Activated gamma-delta T cell treated with Interleukin-2 at 50 U/mL for 16 hours (primary cell): ENCODE measurements at regions not wholly inside any gene's neighbourhood (a gene's known extent, or its start where the extent isn't known, plus 50 kb on each side); places are given as distances from the start of the nearest gene placed in this dataset.
"Not testable (repeated sequence)": the region's sequence is repeated elsewhere in the genome, so short reads cannot be mapped to it uniquely, and the experiment has no call there.

Experiments
- DNase-seq: peaks from one replicate; pipeline ENCODE4 v3.0.0-alpha.2; 2020

- DNase-seq = no peak
Measured at GRCh38 chr2:236375973-236376476, 111.8 kb upstream of the ASB18 start.

DNA sequence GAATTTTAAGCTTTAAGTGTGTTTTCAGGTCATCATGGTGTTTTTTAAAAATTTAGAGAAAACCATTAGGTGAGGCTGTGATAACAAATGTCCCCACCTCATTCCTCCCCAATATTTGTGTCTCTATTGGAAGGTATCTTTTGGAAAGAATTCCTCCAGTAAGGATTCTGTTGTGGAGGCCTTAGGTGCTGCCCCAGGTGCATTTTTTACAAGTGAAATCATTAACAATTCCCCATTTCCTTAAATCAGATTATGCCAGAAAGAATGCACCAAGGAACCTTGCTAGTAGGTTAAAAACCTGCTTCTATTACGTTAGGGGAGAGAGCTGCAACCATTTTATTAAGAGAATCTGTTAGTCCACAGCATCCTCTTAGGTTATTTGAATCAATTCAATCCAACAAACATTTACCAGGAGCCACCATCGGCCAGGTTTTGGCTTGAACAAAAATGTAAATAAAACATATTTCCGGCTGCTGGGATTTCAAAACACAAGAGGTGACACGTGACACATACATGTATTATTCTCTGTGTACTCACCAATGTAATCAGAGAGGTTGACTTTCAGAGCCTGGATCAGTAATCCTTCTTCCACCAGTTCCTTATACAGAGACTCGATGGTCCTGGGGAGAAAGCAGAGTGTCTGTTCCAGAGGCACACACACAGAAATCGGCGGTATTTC lies 112.5 kb upstream of the ASB18 start:
- no peak for DNase-seq

DNA sequence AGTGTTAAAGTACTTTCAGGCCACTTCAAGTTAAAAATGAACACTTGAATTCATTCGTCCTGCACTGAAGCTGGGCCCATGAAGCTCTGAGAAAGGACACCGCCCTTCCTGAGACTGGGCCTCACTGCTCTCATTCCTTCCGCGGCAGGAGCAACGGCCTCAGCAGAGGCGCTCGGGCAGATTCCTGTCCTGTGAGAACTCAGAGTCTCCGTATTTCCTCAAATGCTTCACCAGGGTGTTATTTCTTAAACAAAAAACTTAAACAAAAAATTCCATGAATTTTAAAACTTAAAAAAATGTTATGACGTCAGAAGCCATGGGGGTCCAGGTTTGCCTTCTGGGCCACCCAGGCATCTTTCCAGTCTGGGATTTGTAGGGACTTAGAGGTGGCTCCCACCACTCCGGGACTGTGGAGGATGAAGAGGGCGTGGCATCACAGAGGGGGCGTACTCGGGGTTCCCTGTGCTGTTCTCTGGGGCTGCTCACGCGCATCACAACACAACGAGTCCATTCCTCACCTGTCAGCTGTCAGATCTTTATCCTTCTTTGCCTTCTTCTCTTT lies 115.9 kb upstream of the ASB18 start:
- DNase-seq = no peak

- not testable (repeated sequence) for DNase-seq
Measured at GRCh38 chr2:236381253-236381652, 117.0 kb upstream of the ASB18 start.

DNA sequence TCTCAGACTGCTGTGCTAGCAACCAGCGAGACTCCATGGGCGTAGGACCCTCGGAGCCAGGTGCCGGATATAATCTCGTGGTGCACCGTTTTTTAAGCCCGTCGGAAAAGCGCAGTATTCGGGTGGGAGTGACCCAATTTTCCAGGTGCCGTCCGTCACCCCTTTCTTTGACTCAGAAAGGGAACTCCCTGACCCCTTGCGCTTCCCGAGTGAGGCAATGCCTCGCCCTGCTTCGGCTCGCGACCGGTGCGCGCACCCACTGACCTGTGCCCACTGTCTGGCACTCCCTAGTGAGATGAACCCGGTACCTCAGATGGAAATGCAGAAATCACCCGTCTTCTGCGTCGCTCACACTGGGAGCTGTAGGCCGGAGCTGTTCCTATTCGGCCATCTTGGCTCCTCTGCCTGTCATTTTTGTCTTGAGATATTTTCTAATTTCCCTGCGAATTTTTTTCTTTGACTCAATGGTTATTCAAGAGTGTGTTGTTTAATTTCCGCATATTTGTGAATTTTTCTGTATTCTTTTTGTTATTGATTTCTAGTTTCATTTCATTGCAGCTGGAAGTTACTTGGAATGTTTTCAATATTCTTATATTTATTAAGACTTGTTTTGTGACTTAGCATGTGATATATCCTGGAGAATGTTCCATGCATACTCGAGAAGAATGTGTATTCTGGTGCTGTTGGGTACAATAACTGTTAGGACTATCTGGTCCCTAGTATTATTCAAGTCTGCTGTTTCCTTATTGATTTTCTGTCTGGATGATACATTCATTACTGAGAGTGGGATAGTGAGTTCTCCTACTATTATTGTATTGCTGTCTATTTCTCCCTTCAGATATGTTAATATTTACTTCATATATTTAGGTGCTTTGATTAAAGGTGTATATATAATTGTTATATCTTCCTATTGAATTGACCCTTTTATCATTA lies 125.3 kb upstream of the ASB18 start:
- not testable (repeated sequence) for DNase-seq

GRCh38 chr2:236393101-236393500 lies 128.9 kb upstream of the ASB18 start:
- DNase-seq = no peak

DNA sequence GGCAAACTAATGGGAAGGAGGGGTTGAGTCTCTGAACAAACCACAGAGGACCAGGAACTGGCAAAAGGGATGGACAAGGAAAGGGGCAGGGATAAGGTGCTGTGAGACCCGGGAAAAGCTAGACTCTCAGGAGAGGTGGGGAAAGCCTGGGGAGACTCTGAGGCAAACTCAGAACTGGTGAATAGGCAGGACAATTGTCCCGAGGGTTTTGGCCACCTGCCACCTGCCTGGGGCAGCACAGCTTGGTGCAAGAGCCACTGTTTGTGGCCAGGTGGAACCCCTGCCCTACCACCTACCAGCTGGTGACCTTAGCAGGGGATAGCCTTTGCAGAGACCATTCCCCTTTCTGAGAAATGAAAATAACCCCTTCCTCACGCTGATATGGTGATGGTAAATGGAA lies 129.4 kb upstream of the ASB18 start:
- DNase-seq = no peak

DNA sequence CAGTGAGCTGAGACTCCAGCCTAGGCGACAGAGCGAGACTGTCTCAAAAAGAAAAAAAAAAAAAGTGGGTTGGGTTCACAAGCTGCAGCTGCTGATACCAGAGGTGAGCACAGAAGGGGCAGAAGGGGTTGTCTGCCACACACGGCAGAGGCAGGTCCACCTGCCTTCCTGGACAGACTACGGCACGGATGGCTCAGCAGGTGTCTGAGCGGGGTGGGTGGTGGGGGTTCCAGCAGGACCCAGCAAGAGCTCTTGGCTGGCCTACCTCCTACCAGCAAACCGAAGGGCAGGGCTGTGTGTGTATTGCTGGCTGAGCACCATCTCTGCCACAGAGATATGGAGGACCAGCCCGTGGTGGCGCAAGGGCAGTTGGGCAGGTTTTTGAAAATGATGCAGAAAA lies 130.4 kb upstream of the ASB18 start:
- no peak for DNase-seq

DNA sequence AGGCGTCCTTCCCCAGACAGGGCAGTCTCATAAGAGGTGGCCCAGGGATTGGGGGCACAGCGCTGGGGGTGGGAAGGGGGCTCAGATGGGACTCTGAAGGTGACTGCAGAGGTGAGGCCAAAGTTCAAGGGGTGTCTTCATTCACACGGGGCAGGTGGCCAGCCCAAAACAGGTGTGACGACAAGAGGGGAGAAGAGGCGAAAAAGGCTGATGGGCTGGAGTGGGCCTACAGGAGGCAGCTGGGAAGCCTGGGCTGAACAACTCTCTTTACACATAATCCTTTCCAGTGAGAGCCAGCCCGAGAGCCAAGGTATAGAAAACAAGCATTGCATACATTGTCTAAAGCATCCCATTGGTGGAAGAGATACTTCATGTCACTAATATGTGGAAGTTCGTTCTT lies 130.9 kb upstream of the ASB18 start:
- no peak for DNase-seq

DNA sequence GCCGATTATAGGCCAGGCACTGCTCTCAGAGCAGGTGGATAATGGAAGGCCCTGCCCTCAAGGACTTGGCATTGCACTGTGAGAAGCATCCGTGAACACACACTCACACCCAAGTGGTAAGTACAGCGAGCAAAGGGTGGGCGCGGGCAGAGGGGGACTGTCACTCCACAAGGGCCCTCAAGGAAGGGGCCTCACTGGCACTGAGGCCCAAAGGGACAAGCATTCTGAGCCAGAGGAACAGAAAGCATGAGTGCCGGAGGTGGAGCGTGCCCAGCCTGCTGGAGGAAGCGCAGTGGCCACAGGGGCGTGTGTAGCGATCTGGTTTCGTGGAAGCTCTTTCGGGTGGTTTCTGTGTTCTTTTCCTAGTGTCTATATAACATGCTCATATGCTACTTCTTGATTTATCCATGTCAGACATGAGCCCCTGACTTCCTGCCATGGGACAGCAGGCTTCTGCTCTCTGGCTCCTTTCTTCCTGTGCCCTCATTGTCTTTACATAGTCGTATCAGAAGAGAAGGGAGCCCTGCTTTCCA lies 132.7 kb upstream of the ASB18 start:
- DNase-seq = no peak

GRCh38 chr2:236397681-236398080 lies 133.5 kb upstream of the ASB18 start:
- no peak for DNase-seq

GRCh38 chr2:236399409-236399808 lies 135.2 kb upstream of the ASB18 start:
- DNase-seq = no peak

DNA sequence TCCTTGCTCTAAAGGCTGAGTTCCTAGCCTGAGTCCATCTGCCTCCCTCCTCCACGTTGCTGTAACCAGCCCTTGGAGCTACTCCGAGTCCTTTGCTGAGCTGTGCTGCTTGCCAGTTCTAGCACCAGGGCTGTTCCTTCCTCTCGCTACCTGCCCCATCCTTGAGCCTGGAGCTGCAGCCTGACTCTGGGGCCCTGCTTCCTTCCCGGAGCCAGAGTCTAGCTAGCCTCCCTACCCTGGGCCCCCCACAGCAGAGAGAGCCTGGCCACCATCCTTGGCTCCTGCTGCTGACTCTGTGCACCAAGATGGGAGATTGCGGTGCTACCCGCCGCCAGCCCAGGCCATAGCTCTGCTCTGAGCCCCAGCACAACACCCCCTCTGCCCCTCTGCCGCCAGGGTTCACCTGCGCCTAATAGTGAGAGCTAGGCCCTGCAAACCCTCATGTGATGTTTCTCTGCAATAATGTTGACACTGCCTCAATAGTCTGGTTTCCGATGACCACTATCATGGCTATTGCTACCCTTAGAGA lies 135.9 kb upstream of the ASB18 start:
- no peak for DNase-seq

DNA sequence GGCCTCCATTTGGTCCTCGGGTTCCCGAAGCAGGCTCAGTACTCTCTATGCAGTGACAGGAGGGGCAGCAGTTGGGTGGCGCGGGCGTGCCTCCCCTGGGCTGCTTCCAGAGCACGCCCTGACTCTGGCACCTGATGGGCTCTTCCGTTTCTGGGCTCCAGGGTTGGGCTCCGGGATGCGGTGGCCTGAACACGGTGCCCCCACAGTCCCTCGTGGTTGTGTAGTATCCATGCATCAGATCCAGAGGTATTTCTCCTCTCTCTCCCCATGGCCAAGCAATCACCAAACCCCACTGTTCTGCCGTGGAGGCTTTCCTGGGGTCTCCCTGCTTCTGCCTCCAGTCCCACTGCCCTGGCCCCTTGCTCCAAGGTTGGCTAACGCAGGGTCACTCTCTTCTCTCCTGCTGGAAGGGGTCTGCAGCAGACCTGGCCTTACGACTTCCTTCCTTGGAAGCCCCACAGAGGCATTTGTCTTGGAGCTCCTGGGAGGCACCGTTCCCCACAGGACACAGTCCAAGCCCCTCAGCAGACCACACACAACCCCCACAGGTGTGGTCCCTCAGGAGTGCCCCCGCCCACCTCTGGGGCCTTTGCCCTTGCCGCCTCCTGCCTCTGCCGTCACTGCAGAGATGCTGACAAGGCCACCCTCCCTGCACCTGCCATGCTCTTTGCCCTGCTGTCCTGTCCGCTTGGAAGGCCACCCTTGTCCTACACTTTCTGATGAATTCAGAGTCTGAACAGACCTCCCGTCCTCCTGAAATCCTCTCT lies 136.6 kb upstream of the ASB18 start:
- DNase-seq = no peak

- DNase-seq = no peak
Measured at GRCh38 chr2:236402033-236402790, 138.0 kb upstream of the ASB18 start.

GRCh38 chr2:236403125-236403524 lies 138.9 kb upstream of the ASB18 start:
- no peak for DNase-seq

DNA sequence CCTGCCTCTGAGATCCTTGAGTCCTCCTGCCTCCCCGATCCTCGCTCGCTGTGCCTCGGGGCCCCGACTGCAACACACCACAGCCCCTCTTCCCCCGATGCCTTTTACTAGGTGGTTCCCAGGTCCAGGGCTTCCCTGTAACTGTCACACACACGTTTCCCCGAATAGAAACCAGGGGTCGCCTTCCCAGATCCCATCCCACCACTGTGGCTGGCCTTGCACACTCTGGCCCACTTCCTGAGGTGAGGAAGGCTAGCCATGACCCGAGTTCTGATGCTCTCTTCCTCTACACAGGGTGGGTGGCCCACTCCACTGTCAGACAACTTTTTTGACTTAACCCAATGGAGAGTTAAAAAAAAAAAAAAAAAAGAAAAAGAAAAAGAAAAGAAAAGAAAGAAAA lies 139.6 kb upstream of the ASB18 start:
- no peak for DNase-seq

DNA sequence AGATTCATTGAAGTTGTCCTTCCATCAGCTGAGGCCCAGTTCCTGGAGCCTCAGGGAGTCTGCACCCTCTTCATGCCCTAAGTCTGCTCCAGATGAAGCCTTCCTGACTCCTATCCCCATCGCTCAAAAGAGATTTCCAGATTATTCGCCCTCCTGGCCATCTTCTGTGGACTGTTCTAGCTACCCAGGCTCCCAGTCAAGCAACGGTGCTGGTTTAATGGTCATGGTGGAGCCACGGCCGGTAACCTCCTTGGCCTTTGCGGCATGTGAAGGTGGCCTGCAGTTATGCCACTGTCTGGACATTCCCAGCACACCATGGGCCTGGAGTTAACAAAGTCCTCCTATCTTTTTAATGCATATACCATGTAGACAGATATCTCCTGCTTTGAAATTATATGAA lies 140.1 kb upstream of the ASB18 start:
- DNase-seq = no peak

- DNase-seq = no peak
Measured at GRCh38 chr2:236405357-236405756, 141.2 kb upstream of the ASB18 start.

DNA sequence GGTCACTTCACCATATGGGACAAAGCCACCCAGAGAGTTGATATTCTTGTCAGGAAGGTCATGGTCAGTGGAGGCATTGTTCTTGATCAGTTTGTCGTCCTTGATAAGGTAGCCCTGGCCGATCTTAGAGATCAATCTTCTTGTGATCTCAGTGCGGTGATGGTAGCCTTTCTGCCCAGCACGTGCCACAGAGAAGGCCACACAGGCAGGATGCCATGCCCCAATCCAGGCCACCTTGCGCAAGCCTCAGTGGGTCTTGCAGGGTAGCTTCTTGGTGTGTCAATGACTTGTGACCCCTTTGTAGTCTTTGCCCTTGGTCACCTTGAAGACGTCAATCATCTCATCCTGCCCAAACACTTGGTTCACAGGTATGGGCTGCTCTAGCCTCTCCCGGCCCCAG lies 143.9 kb upstream of the ASB18 start:
- DNase-seq = no peak

GRCh38 chr2:236408786-236409185 lies 144.6 kb upstream of the ASB18 start:
- no peak for DNase-seq
